GM23338 (cell line): ENCODE measurements at regions not wholly inside any gene's neighbourhood (a gene's known extent, or its start where the extent isn't known, plus 50 kb on each side); places are given as distances from the start of the nearest gene placed in this dataset.

Experiments used
- ATAC-seq: fragments of 200-7000 bp; cut with Tn5 transposase; 3 replicates; pipeline ENCODE4 v1.9.1; 2020
- DNase-seq: peaks from one replicate; pipeline ENCODE4 v3.0.0-alpha.2; 2015; ENCODE audit warnings: low spot score
- H2AFZ ChIP-seq: fragments of 200-600 bp; sonication (generic); 2 replicates; pipeline ENCODE4 v1.8.0; 2016; ENCODE audit warnings: antibody characterized with exemption, mild to moderate bottlenecking, moderate library complexity
- H3F3A ChIP-seq: fragments of 200-600 bp; sonication (generic); replicated peaks from 2 replicates; pipeline ENCODE4 v1.8.0; 2017; ENCODE audit warnings: antibody characterized with exemption, mixed run types, low read depth
- H3K27ac ChIP-seq: fragments of 200-600 bp; sonication (generic); 2 replicates; pipeline ENCODE4 v1.6.1; 2016; ENCODE audit warnings: low read depth
- H3K27me3 ChIP-seq: fragments of 200-600 bp; sonication (generic); 2 replicates; pipeline ENCODE4 v1.8.0; 2016; ENCODE audit warnings: mild to moderate bottlenecking, mixed run types, moderate library complexity; ENCODE audit not compliant: insufficient read depth
- H3K36me3 ChIP-seq: fragments of 200-600 bp; sonication (generic); 2 replicates; pipeline ENCODE4 v1.8.0; 2016; ENCODE audit warnings: mild to moderate bottlenecking; ENCODE audit not compliant: insufficient read depth
- H3K4me1 ChIP-seq: fragments of 200-600 bp; sonication (generic); 2 replicates; pipeline ENCODE4 v1.8.0; 2016; ENCODE audit warnings: mild to moderate bottlenecking, moderate library complexity; ENCODE audit not compliant: insufficient read depth
- H3K4me2 ChIP-seq: fragments of 200-600 bp; sonication (generic); 2 replicates; pipeline ENCODE4 v1.7.1; 2017; ENCODE audit warnings: mixed run types
- H3K4me3 ChIP-seq: fragments of 200-600 bp; sonication (generic); 2 replicates; pipeline ENCODE4 v1.6.1; 2016; ENCODE audit warnings: mixed run types
- H3K79me2 ChIP-seq: fragments of 200-600 bp; sonication (generic); replicated peaks from 2 replicates; pipeline ENCODE4 v1.8.0; 2017; ENCODE audit warnings: mild to moderate bottlenecking; ENCODE audit not compliant: insufficient read depth
- H3K9me2 ChIP-seq: fragments of 200-600 bp; sonication (generic); 2 replicates; pipeline ENCODE4 v1.8.0; 2017; ENCODE audit not compliant: insufficient read depth
- H4K20me1 ChIP-seq: fragments of 200-600 bp; sonication (generic); replicated peaks from 2 replicates; pipeline ENCODE4 v1.8.0; 2017; ENCODE audit warnings: mild to moderate bottlenecking; ENCODE audit not compliant: insufficient read depth
- H3K27ac Mint-ChIP-seq: 2 replicates; pipeline ENCODE4 v1.8.0; 2020; ENCODE audit warnings: inconsistent platforms, mild to moderate bottlenecking, moderate library complexity, mixed read lengths
- H3K27me3 Mint-ChIP-seq: 3 replicates; pipeline ENCODE4 v1.8.0; 2022; ENCODE audit warnings: low read depth, mild to moderate bottlenecking, moderate library complexity, mixed read lengths, inconsistent platforms; ENCODE audit not compliant: insufficient read depth, poor library complexity
- H3K36me3 Mint-ChIP-seq: 3 replicates; pipeline ENCODE4 v1.8.0; 2021; ENCODE audit warnings: low read depth, mild to moderate bottlenecking, inconsistent platforms, moderate library complexity, mixed read lengths
- H3K4me1 Mint-ChIP-seq: 3 replicates; pipeline ENCODE4 v1.8.0; 2020; ENCODE audit warnings: mild to moderate bottlenecking, inconsistent platforms, mixed read lengths
- H3K4me3 Mint-ChIP-seq: 3 replicates; pipeline ENCODE4 v1.8.0; 2021; ENCODE audit warnings: moderate library complexity, mild to moderate bottlenecking, inconsistent platforms, mixed read lengths
- H3K9me3 Mint-ChIP-seq: 3 replicates; pipeline ENCODE4 v1.8.0; 2020; ENCODE audit warnings: moderate library complexity, mild to moderate bottlenecking, inconsistent platforms, mixed read lengths
- CREB1 ChIP-seq: fragments of 250-450 bp; sonication (Bioruptor Pico); IDR thresholded peaks from 2 replicates; pipeline ENCODE4 v1.5.0; 2020; ENCODE audit warnings: low read depth, mild to moderate bottlenecking, moderate library complexity
- CTCF ChIP-seq, 2 experiments: fragments of 200-600 bp in 1 of 2; sonication (generic) in 1 of 2; conservative IDR thresholded peaks; 2 replicates each; pipeline versions ENCODE4 v1.5.1 to v1.6.1; 2016 to 2017; ENCODE audit warnings: antibody characterized with exemption in 2 of 2, low read depth in 2 of 2, mild to moderate bottlenecking in 2 of 2, moderate library complexity in 1 of 2
- ETS1 ChIP-seq: IDR thresholded peaks from 2 replicates; pipeline ENCODE4 v1.6.1; 2016; ENCODE audit warnings: antibody characterized with exemption
- EZH2phosphoT487 ChIP-seq: fragments of 200-600 bp; sonication (generic); IDR thresholded peaks from one replicate; pipeline ENCODE4 v1.8.1; 2018; ENCODE audit warnings: antibody characterized with exemption; ENCODE audit not compliant: unreplicated experiment
- NANOG ChIP-seq: IDR thresholded peaks from 2 replicates; pipeline ENCODE4 v1.6.1; 2016; ENCODE audit warnings: antibody characterized with exemption, borderline replicate concordance
- POLR2AphosphoS5 ChIP-seq: IDR thresholded peaks from 2 replicates; pipeline ENCODE4 v1.6.1; 2016; ENCODE audit warnings: antibody characterized with exemption, low read depth
- REST ChIP-seq: IDR thresholded peaks from one replicate; pipeline ENCODE4 v1.6.1; 2018; ENCODE audit warnings: antibody characterized with exemption; ENCODE audit not compliant: unreplicated experiment
- STAT1 ChIP-seq: IDR thresholded peaks from one replicate; pipeline ENCODE4 v1.6.1; 2016; ENCODE audit warnings: antibody characterized with exemption; ENCODE audit not compliant: unreplicated experiment
- ZNF114 ChIP-seq: fragments of 250-450 bp; sonication (Bioruptor Pico); IDR thresholded peaks from 2 replicates; pipeline ENCODE4 v1.5.0; 2020; ENCODE audit warnings: mild to moderate bottlenecking, moderate library complexity
- ZNF331 ChIP-seq: fragments of 250-450 bp; sonication (Bioruptor Pico); IDR thresholded peaks from 2 replicates; pipeline ENCODE4 v1.5.0; 2020; ENCODE audit warnings: low read depth, mild to moderate bottlenecking, moderate library complexity
- ZNF462 ChIP-seq: fragments of 250-450 bp; sonication (Bioruptor Pico); IDR thresholded peaks from 2 replicates; pipeline ENCODE4 v1.5.0; 2020; ENCODE audit warnings: mild to moderate bottlenecking, moderate library complexity

GRCh38 chr9:129481424-129481809 lies 139.5 kb downstream of the C9orf50 start (continued):
- no peak for TF ChIP-seq CTCF (conservative IDR thresholded peaks at IDR 0.05; ENCODE audit: low read depth in 2 of 2)

GRCh38 chr9:129480745-129481144 lies 140.2 kb downstream of the C9orf50 start:
- no peak overlapping the region for H3K27ac Mint-ChIP-seq
- Histone ChIP-seq H3F3A (0 out of 2 replicates have a peak, but pooled peaks cover 8% of the 10 kb centered on the region), H3K27me3 (peaks cover 58% of the 10 kb centered on the region), H3K27ac (no peak overlapping the region), H3K9me2 (no peaks in the 10 kb centered on the region), H3K79me2 (no peaks in the 10 kb centered on the region), H3K4me2 (no peak overlapping the region), H2AFZ (no peak overlapping the region), H3K36me3 (no peaks in the 10 kb centered on the region), H3K4me3 (no peak overlapping the region), H4K20me1 (no peaks in the 10 kb centered on the region; the same call in 1 of the 2 replicates), H3K4me1 (peaks cover 13% of the 10 kb centered on the region)
- H3K4me1 Mint-ChIP-seq: peaks cover 23% of the 10 kb centered on the region
- H3K4me3 Mint-ChIP-seq: no peak overlapping the region
- peaks cover 59% of the 10 kb centered on the region for H3K27me3 Mint-ChIP-seq
- DNase-seq: no peak
- ATAC-seq: no peak
- no peaks in the 10 kb centered on the region for H3K36me3 Mint-ChIP-seq
- H3K9me3 Mint-ChIP-seq: no peaks in the 10 kb centered on the region
- TF ChIP-seq CTCF (conservative IDR thresholded peaks at IDR 0.05; ENCODE audit: low read depth in 2 of 2) (no peak), ZNF114 (CRISPR knock-in tag) (no peak), EZH2phosphoT487 (no peak), POLR2AphosphoS5 (no peak), ZNF462 (no peak), REST (no peak), ETS1 (no peak), ZNF331 (CRISPR knock-in tag) (no peak), STAT1 (no peak), NANOG (no peak), CREB1 (CRISPR knock-in tag) (no peak)
